Natural killer cell (primary cell): ENCODE measurements at regions not wholly inside any gene's neighbourhood (a gene's known extent, or its start where the extent isn't known, plus 50 kb on each side); places are given as distances from the start of the nearest gene placed in this dataset.
"Not testable (repeated sequence)": the region's sequence is repeated elsewhere in the genome, so short reads cannot be mapped to it uniquely, and the experiment has no call there.

Experiments used
- ATAC-seq, 3 donors: fragments of 150-1000 bp in 2 of 3; fragments of 200-7000 bp in 1 of 3; cut with Tn5 transposase; 1 replicate in 1 of 3; 2 replicates in 2 of 3; pipeline ENCODE4 v1.10.0; 2021; ENCODE audit warnings: mild to moderate bottlenecking in 2 of 3, moderate library complexity in 2 of 3
- DNase-seq, 2 donors: peaks; one replicate each; pipeline versions ENCODE4 v3.0.0 to v3.0.0-alpha.2; 2013 to 2021; ENCODE audit warnings: mixed read lengths in 1 of 2
- H3K27ac ChIP-seq: one replicate; pipeline ENCODE4 v1.5.1; 2013; ENCODE audit warnings: mild to moderate bottlenecking, low read length
- H3K27me3 ChIP-seq: one replicate; pipeline ENCODE4 v1.6.1; 2013; ENCODE audit warnings: low read length; ENCODE audit not compliant: control insufficient read depth, insufficient read depth
- H3K36me3 ChIP-seq: one replicate; pipeline ENCODE4 v1.6.1; 2013; ENCODE audit warnings: low read length; ENCODE audit not compliant: control insufficient read depth, insufficient read depth
- H3K4me1 ChIP-seq: one replicate; pipeline ENCODE4 v1.6.1; 2013; ENCODE audit warnings: low read length; ENCODE audit not compliant: control insufficient read depth, insufficient read depth
- H3K4me3 ChIP-seq: one replicate; pipeline ENCODE4 v1.5.1; 2013; ENCODE audit warnings: low read length
- H3K9me3 ChIP-seq: one replicate; pipeline ENCODE4 v1.6.1; 2013; ENCODE audit warnings: low read length; ENCODE audit not compliant: control insufficient read depth, insufficient read depth
- H3K27ac Mint-ChIP-seq, 2 donors: one replicate each; pipeline ENCODE4 v1.8.0; 2022; ENCODE audit warnings: mild to moderate bottlenecking in 2 of 2, mixed read lengths in 2 of 2, moderate library complexity in 1 of 2
- H3K27me3 Mint-ChIP-seq, 2 donors: one replicate each; pipeline ENCODE4 v1.8.0; 2022; ENCODE audit warnings: low read depth in 2 of 2, mixed read lengths in 2 of 2
- H3K36me3 Mint-ChIP-seq: one replicate; pipeline ENCODE4 v1.8.0; 2022; ENCODE audit warnings: mixed read lengths
- H3K4me1 Mint-ChIP-seq, 2 donors: one replicate each; pipeline ENCODE4 v1.8.0; 2022; ENCODE audit warnings: mixed read lengths in 2 of 2
- H3K4me3 Mint-ChIP-seq: one replicate; pipeline ENCODE4 v1.8.0; 2022; ENCODE audit warnings: mild to moderate bottlenecking, moderate library complexity, mixed read lengths
- H3K9me3 Mint-ChIP-seq, 2 donors: one replicate each; pipeline ENCODE4 v1.8.0; 2022; ENCODE audit warnings: mixed read lengths in 2 of 2
- WGBS: methylation state at CpG from one replicate; pipeline ENCODE4 v1.1.7; 2013; ENCODE audit warnings: missing lambda C conversion rate; ENCODE audit not compliant: insufficient coverage; 5-methylcytosine and 5-hydroxymethylcytosine counted together
- intact Hi-C: fragments of 100-400 bp; cut with micrococcal nuclease; formaldehyde crosslinking; loops from one replicate; pipeline ENCODE4 v1.14.2; 2022
- TF ChIP-seq, protein P1 (sequence below): fragments of 200-600 bp; IDR thresholded peaks from one replicate; pipeline ENCODE4 v1.8.0; 2022; ENCODE audit warnings: antibody characterized with exemption

DNA sequence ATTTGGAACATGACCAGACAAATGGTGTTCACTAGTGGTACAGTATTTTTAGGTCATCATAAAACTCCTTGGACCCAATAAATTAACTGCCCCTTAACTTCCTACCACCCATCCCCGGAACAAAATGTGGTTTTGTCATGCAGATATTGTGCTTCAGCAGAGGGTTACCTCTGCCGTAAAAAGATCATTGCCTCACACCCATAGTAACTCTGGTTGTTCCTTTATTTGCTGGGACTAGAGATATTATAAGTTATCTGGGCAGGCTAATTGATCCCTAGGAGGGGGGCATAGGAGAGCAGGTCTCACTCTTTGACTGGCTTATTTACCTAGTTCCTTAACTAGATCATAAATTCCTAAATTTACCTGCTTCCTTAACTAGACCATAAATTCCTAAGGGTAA, 1343.9 kb upstream of the CHAC2 start:
- DNase-seq: no peak
- Mint-ChIP-seq H3K4me3 (no peak overlapping the region), H3K36me3 (no peaks in the 10 kb centered on the region), H3K27ac (no peak overlapping the region), H3K27me3 (no peaks in the 10 kb centered on the region), H3K9me3 (peaks cover 20 to 21% of the 10 kb centered on the region in 2 donors), H3K4me1 (no peaks in the 10 kb centered on the region)
- TF ChIP-seq, protein P1, sequence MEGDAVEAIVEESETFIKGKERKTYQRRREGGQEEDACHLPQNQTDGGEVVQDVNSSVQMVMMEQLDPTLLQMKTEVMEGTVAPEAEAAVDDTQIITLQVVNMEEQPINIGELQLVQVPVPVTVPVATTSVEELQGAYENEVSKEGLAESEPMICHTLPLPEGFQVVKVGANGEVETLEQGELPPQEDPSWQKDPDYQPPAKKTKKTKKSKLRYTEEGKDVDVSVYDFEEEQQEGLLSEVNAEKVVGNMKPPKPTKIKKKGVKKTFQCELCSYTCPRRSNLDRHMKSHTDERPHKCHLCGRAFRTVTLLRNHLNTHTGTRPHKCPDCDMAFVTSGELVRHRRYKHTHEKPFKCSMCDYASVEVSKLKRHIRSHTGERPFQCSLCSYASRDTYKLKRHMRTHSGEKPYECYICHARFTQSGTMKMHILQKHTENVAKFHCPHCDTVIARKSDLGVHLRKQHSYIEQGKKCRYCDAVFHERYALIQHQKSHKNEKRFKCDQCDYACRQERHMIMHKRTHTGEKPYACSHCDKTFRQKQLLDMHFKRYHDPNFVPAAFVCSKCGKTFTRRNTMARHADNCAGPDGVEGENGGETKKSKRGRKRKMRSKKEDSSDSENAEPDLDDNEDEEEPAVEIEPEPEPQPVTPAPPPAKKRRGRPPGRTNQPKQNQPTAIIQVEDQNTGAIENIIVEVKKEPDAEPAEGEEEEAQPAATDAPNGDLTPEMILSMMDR: no peak
- Histone ChIP-seq H3K9me3 (no peaks in the 10 kb centered on the region), H3K27ac (no peak overlapping the region), H3K36me3 (no peaks in the 10 kb centered on the region), H3K27me3 (no peaks in the 10 kb centered on the region), H3K4me3 (no peak overlapping the region), H3K4me1 (no peaks in the 10 kb centered on the region)
- 13% methylated on average over 1 of the region's 2 CpGs for WGBS
- intact Hi-C loops: no loop called here
- no peak for ATAC-seq

DNA sequence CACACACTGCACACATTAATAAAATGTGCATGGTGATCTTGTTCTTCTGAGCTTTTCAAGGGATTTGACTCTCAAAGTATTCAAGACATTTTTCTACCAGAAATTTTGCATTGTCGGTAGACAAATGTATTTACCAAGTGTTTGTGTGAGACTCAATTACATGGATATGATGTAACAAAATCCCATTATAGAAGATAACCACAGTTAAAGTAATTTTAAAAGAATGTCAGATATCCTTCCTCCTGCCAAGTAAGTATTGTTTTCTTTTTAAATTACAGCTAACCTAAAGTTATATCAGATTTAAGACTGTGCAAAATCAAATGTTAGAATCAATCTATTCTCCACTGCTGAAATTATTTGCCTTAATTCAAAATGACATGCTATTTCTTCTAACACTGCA, 1344.5 kb upstream of the CHAC2 start:
- H3K27ac Mint-ChIP-seq: no peak overlapping the region
- H3K36me3 ChIP-seq: no peaks in the 10 kb centered on the region
- H3K27me3 Mint-ChIP-seq: no peaks in the 10 kb centered on the region

DNA sequence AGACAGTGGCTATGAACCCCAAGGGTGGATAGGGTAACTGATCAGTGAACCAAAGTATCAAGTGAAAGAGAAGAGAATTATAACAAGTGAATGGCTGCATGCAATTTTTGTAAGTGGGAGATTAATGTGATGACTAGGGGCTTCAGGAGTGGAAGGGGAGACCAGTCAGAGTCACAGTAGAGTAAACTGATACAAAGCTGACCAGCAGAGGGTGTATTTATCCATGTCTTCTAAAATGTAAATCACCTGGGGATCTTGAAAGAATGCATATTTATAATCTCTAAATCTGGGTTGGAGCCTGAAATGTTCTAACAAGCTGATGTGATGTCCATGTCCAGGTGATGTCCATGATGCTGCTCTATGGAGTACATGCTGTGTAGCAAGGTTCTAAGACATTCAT, 1351.3 kb upstream of the CHAC2 start:
- Mint-ChIP-seq H3K27me3 (no peaks in the 10 kb centered on the region), H3K36me3 (no peaks in the 10 kb centered on the region), H3K4me3 (no peak overlapping the region), H3K27ac (no peak overlapping the region), H3K4me1 (no peaks in the 10 kb centered on the region), H3K9me3 (peaks cover 11 to 16% of the 10 kb centered on the region in 2 donors)
- H3K27me3 ChIP-seq: no peaks in the 10 kb centered on the region
- H3K4me1 ChIP-seq: no peaks in the 10 kb centered on the region
- no peaks in the 10 kb centered on the region for H3K9me3 ChIP-seq
- H3K4me3 ChIP-seq: no peak overlapping the region
- ATAC-seq (no peak), DNase-seq (no peak)
- intact Hi-C loops: no loop called here
- H3K36me3 ChIP-seq: no peaks in the 10 kb centered on the region
- no peak overlapping the region for H3K27ac ChIP-seq
- TF ChIP-seq, protein P1: no peak

More for the DNA sequence above, 1344.5 kb upstream of the CHAC2 start:
- Histone ChIP-seq H3K4me3 (no peak overlapping the region), H3K4me1 (no peaks in the 10 kb centered on the region), H3K27me3 (no peaks in the 10 kb centered on the region), H3K27ac (no peak overlapping the region), H3K9me3 (no peaks in the 10 kb centered on the region)
- Mint-ChIP-seq H3K9me3 (peaks cover 18 to 19% of the 10 kb centered on the region in 2 donors), H3K4me1 (no peaks in the 10 kb centered on the region), H3K4me3 (no peak overlapping the region), H3K36me3 (no peaks in the 10 kb centered on the region)
- intact Hi-C loops: no loop called here
- DNase-seq (no peak), ATAC-seq (no peak)
- WGBS: 100% methylated on average over 1 of the region's 1 CpG
- TF ChIP-seq, protein P1: no peak

DNA sequence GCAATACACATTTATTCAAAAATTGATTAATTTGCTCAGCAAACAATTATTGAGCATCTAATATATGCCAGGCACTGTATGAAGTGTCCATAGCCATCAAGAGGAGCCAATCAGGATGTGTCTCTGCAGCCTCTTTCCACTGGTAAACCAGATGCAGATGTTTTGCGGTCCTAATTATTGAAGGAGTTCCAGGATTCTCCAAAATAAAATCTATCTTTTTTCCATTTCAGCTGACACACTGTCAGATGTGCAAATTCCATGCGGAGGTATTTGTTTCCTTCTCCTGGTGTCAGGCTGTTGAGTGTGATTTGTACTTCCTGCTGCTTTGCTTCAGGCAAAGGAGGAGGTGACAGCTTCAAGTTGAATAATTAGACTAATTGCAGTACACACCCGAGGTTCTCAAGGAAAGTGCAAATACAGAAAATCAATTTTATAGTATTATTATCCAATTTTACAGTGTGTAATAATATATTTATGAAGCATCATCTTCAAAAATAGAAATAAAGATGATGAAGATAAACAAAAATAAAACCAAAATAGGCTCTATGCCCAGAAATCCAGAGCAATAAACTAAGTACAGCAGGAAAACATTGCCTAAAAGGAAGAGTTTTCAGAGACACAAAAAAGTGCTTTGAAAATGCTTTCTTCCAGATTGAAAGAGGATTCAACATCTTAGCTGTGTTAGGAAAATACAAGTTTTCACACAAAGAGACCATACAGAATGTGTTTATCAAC, 1352.9 kb upstream of the CHAC2 start:
- H3K36me3 Mint-ChIP-seq: no peaks in the 10 kb centered on the region
- H3K4me3 Mint-ChIP-seq: no peak overlapping the region
- no peaks in the 10 kb centered on the region for H3K27me3 Mint-ChIP-seq
- H3K36me3 ChIP-seq: no peaks in the 10 kb centered on the region
- TF ChIP-seq, protein P1: no peak
- H3K27me3 ChIP-seq: no peaks in the 10 kb centered on the region
- H3K9me3 ChIP-seq: no peaks in the 10 kb centered on the region
- H3K9me3 Mint-ChIP-seq: peaks cover 11 to 13% of the 10 kb centered on the region in 2 donors
- H3K27ac ChIP-seq: no peak overlapping the region
- intact Hi-C loops: no loop called here
- DNase-seq (no peak), ATAC-seq (no peak)
- no peak overlapping the region for H3K4me3 ChIP-seq
- H3K4me1 Mint-ChIP-seq: no peaks in the 10 kb centered on the region
- H3K27ac Mint-ChIP-seq: no peak overlapping the region
- H3K4me1 ChIP-seq: no peaks in the 10 kb centered on the region
- 64% methylated on average over 2 of the region's 3 CpGs for WGBS

DNA sequence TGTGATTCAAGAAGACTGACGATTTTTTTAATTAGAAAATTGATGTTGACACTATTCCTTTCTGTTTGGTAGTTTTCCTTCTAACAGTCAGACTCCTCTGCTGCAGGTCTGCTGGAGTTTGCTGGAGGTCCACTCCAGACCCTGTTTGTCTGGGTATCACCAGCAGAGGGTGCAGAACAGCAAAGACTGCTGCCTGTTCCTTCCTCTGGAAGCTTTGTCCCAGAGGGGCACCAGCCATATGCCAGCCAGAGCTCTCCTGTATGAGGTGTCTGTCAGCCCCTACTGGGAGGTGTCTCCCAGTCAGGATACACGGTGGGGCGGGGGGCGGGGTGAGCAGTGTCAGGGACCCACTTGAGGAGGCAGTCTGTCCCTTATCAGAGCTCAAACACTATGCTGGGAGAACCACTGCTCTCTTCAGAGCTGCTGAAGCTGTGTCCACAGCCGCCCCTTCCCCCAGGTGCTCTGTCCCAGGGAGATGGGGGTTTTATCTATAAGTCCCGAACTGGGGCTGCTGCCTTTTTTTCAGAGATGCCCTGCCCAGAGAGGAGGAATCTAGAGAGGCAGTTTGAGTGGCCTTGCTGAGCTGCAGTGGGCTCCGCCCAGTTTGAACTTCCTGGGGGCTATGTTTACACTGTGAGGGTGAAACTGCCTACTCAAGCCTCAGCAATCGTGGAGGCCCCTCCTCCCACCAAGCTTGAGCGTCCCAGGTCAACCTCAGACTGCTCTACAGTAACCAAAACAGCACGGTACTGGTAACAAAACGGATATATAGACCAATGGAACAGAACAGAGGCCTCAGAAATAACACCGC, 1358.1 kb upstream of the CHAC2 start:
- H3K4me1 ChIP-seq, DNase-seq, intact Hi-C loops, H3K36me3 Mint-ChIP-seq, H3K4me1 Mint-ChIP-seq, H3K27ac ChIP-seq, ATAC-seq, H3K4me3 Mint-ChIP-seq, H3K27me3 Mint-ChIP-seq, H3K4me3 ChIP-seq, H3K27me3 ChIP-seq, H3K27ac Mint-ChIP-seq, H3K9me3 ChIP-seq, H3K36me3 ChIP-seq: not testable (repeated sequence)
- WGBS: 85% methylated on average over 11 of the region's 12 CpGs
- peaks cover 12 to 14% of the 10 kb centered on the region in 2 donors for H3K9me3 Mint-ChIP-seq
